GM21526 (cell line): ENCODE measurements at regions not wholly inside any gene's neighbourhood (a gene's known extent, or its start where the extent isn't known, plus 50 kb on each side); places are given as distances from the start of the nearest gene placed in this dataset.
"Not testable (repeated sequence)": the region's sequence is repeated elsewhere in the genome, so short reads cannot be mapped to it uniquely, and the experiment has no call there.

Experiments used
- ATAC-seq: cut with Tn5 transposase; IDR thresholded peaks from one replicate; pipeline ENCODE4 v1.9.1; 2021; ENCODE audit warnings: moderate library complexity; ENCODE audit not compliant: unreplicated experiment, low FRiP score

- no peak for ATAC-seq
These were observed 411.4 kb downstream of the GPAT3 start for GRCh38 chr4:83947125-83947829.

DNA sequence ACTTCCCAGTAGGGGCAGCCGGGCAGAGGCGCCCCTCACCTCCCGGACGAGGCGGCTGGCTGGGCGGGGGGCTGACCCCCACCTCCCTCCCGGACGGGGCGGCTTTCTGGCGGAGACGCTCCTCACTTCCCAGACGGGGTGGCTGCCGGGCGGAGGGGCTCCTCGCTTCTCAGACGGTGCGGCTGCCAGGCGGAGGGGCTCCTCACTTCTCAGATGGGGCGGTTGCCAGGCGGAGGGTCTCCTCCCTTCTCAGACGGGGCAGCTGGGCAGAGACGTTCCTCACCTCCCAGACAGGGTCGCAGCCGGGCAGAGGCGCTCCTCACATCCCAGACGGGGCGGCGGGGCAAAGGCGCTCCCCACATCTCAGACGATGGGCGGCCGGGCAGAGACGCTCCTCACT lies 407.8 kb downstream of the GPAT3 start:
- not testable (repeated sequence) for ATAC-seq

- ATAC-seq, result no peak
These were observed 397.0 kb downstream of the GPAT3 start for GRCh38 chr4:83932750-83933391.

- ATAC-seq, result no peak
These were observed 395.9 kb downstream of the GPAT3 start for GRCh38 chr4:83931659-83932438.

DNA sequence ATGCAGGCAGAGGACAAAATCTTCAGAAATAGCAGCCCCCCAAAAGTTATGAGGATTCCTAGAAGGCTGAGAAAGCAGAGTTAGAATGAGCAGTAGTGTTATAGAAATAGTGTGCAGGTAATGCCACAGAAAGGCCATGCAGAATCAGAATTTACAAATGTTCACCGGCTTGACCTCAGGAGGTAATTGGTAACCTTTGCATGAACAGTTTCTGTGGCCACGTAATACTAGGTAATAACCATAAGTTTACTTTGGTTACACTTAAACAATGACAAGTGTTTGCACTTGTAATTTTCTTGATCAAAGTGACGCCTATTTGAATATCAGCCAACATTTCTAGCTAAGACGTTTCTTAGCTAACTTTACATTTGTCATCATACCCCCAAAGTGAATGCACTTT lies 393.6 kb downstream of the GPAT3 start:
- no peak for ATAC-seq

- no peak for ATAC-seq
These were observed 391.0 kb downstream of the GPAT3 start for GRCh38 chr4:83926950-83927349.

DNA sequence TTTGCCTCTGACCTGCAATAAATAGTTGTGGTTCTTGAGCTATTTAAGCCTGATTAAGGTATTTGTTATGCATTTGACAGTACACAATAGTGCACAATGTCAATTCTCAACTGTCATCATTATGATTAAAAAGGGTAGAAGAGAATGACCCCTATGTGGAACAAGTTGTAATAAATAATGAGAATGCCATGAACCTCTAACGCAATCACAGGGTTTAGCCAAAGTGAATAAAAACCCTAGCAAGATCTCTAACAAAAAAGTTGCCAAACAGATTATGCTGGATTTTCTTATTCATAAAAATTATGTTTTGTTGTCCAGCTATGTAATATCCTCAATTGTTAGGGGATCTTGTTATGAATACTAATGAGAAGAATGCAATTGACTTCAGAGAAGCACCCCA lies 387.4 kb downstream of the GPAT3 start:
- no peak for ATAC-seq

DNA sequence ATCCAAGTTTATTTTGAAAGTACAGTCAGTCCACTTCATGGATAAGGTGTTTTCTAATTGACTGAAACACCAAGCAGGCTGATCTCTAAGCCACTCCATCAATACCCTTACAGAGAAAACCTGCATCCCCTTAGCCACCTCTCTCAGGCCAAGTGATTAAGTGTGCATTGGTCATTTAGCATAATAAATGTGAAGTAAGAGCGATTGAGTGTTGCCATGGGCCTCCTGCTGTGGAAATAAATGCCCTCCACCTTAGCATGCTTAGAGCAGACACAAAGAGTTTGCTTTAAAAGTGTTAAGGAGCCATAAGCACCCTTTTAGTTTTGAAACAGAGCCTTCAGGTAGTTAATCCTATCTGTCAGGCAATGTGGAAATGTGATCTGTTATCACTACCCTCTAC lies 386.5 kb downstream of the GPAT3 start:
- no peak for ATAC-seq

- ATAC-seq, result no peak
These were observed 385.2 kb downstream of the GPAT3 start for GRCh38 chr4:83921124-83921523.

DNA sequence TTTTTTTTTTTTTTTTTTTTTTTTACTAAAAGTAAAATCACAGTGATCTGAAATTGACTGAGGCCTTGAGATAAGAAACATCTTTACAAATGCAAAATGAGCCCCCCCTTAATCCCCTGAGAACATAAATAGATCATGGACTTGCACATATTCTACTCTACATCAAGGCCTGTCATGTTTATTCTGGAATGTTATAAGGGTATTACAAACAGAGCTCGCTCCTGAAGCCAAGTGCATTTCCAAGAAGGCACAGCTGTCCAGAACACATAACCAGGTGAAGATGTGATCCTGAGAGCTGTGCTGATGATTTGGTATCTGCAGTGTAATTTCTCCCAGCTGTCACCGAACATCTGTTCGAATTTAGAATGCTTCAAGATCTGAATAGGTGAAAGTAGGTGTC lies 384.5 kb downstream of the GPAT3 start:
- no peak for ATAC-seq

GRCh38 chr4:83917572-83917971 lies 381.7 kb downstream of the GPAT3 start:
- no peak for ATAC-seq

DNA sequence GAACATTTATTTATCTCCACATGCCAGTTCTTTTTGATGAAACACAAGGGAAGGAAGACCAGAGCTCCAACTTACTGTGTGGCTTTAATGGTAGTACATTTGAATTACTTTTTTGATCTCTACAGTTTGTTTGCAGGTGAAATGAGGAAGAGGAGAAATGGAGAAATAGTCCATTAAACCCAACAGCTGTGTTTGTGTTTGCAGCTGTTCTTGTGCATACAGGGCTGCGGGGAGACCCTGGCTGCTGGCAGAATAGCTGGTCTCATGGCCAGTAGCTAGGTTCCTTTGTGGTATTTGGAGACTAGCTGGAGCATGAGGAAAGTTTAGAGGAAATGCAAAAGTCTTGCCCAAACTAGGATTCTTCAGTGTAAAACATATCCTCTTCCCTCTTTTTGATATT lies 374.8 kb downstream of the GPAT3 start:
- no peak for ATAC-seq

- no peak for ATAC-seq
These were observed 370.7 kb downstream of the GPAT3 start for GRCh38 chr4:83906561-83906960.

DNA sequence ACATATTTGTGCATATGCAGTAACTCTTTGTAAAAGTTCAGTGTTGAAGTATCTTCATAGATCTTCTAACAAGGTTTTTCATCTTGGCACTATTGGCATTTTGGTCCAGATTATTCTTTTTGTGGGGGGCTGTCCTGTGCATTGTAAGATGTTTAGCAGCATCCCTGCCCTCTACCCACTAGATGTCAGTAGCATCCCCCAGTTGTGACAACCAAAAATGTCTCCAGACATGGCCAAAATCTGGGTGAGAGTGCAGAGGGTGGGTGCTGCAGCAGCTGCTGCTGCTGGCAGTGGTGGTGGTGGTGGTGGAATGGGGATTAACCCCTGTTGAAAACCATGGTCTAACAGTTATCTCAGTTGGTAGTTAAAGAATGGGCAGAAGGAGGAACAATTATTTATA lies 370.0 kb downstream of the GPAT3 start:
- ATAC-seq, result no peak

DNA sequence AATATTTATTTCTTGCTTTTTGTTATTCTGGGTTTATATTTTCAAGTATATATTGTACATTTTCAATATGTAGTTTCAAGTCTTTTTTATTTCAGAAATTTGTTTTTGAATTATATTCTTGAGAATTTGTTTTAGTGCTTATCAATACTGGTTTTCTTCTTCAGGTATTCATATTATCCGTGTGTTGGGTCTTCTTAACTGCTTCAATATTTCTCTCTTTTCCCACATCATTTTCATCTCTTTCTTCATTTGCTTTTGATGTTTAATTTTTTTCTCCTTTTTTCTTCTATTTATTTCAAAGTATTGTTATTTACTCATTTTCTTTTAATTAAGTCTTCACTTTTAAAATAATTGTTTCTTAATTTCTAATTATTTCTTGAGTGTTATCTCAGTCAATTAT lies 367.8 kb downstream of the GPAT3 start:
- not testable (repeated sequence) for ATAC-seq

- no peak for ATAC-seq
These were observed 358.9 kb downstream of the GPAT3 start for GRCh38 chr4:83894831-83895230.

GRCh38 chr4:83890816-83891215 lies 354.9 kb downstream of the GPAT3 start:
- no peak for ATAC-seq

- no peak for ATAC-seq
These were observed 354.3 kb downstream of the GPAT3 start for GRCh38 chr4:83890231-83890630.

GRCh38 chr4:83889802-83890201 lies 353.9 kb downstream of the GPAT3 start:
- no peak for ATAC-seq

DNA sequence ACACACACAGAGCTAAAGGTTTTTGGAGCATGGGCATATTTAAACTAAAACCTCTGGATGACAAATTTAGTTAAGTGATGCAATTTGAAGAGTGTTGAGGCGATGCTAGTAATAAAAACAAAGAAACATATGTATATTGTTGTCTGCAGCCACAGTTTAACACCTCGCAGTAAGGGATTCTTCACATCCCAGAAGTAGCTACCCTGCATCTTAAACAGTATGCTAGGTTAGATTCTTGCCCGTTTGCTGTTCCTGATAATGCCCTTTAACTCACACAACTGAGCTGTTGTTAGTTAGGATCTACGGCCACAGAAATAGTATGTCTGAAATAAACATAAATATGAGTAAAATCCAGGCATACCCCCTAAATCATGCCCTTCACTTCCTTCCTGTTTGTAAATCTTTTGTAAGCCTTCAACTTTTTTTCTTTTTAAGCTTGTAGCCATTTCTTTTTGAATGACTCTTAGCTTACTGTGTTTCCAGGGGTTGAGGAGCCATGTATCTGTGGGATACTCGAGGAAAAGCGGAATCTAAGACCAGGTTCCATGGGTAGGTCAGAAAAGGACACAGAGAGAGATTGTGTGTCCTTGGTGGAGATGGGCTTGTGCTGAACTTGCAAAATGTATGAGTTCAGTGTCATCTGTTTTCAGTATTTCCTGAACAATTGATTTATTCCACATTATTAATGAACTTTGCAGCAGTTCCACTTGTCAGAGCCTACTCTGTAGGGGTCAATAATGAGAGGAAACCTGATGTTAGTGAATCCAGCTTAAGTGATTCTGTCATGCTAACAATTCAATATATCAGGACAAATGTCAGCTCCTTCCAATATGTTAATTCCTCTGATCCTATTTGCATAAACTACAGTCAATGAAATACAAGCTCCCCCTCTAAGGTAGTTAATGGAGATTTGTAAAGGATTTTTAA lies 349.6 kb downstream of the GPAT3 start:
- no peak for ATAC-seq

GRCh38 chr4:83876047-83876446 lies 340.1 kb downstream of the GPAT3 start:
- ATAC-seq, result no peak
